ENCODE measurements at regions not wholly inside any gene's neighbourhood (a gene's known extent, or its start where the extent isn't known, plus 50 kb on each side); places are given as distances from the start of the nearest gene placed in this dataset.

- DNase-seq = no peak
Observed at GRCh38 chr4:130210864-130211263, 1114.9 kb downstream of the C4orf33 start.

- no peak for DNase-seq
Observed at GRCh38 chr4:130214268-130214667, 1118.3 kb downstream of the C4orf33 start.

- DNase-seq = no peak
Observed at GRCh38 chr4:130233377-130234047, 1137.6 kb downstream of the C4orf33 start.

GRCh38 chr4:130238121-130238520 lies 1142.2 kb downstream of the C4orf33 start:
- DNase-seq = no peak

GRCh38 chr4:130249002-130249401 lies 1153.0 kb downstream of the C4orf33 start:
- no peak for DNase-seq

- DNase-seq = no peak
Observed at GRCh38 chr4:130257271-130257670, 1161.3 kb downstream of the C4orf33 start.

GRCh38 chr4:130266814-130267213 lies 1170.9 kb downstream of the C4orf33 start:
- no peak for DNase-seq

- peak; percentile 1 for DNase-seq
Observed at GRCh38 chr4:130288576-130288975, 1192.6 kb downstream of the C4orf33 start.

GRCh38 chr4:130293692-130294091 lies 1197.7 kb downstream of the C4orf33 start:
- DNase-seq = no peak

GRCh38 chr4:130296448-130296847 lies 1200.5 kb downstream of the C4orf33 start:
- no peak for DNase-seq

GRCh38 chr4:130306566-130306965 lies 1210.6 kb downstream of the C4orf33 start:
- DNase-seq = no peak

GRCh38 chr4:130309221-130309620 lies 1213.3 kb downstream of the C4orf33 start:
- DNase-seq = no peak

GRCh38 chr4:130322439-130322838 lies 1226.5 kb downstream of the C4orf33 start:
- DNase-seq = no peak

- DNase-seq = no peak
Observed at GRCh38 chr4:130329036-130329435, 1233.1 kb downstream of the C4orf33 start.

- DNase-seq = no peak
Observed at GRCh38 chr4:130333241-130333759, 1237.3 kb downstream of the C4orf33 start.

- DNase-seq = no peak
Observed at GRCh38 chr4:130335417-130336194, 1239.7 kb downstream of the C4orf33 start.

- DNase-seq = no peak
Observed at GRCh38 chr4:130336585-130337217, 1240.7 kb downstream of the C4orf33 start.

GRCh38 chr4:130338851-130339250 lies 1242.9 kb downstream of the C4orf33 start:
- DNase-seq = no peak

GRCh38 chr4:130349745-130350144 lies 1253.8 kb downstream of the C4orf33 start:
- no peak for DNase-seq

GRCh38 chr4:130356873-130357272 lies 1260.9 kb downstream of the C4orf33 start:
- no peak for DNase-seq

GRCh38 chr4:130359542-130359941 lies 1263.6 kb downstream of the C4orf33 start:
- no peak for DNase-seq

GRCh38 chr4:130361616-130362015 lies 1265.7 kb downstream of the C4orf33 start:
- no peak for DNase-seq

GRCh38 chr4:130368668-130369067 lies 1272.7 kb downstream of the C4orf33 start:
- no peak for DNase-seq

- no peak for DNase-seq
Observed at GRCh38 chr4:130393231-130393630, 1297.3 kb downstream of the C4orf33 start.

Data from NCI-H146 (cell line).